H9 (cell line): ENCODE measurements at regions not wholly inside any gene's neighbourhood (a gene's known extent, or its start where the extent isn't known, plus 50 kb on each side); places are given as distances from the start of the nearest gene placed in this dataset.

Experiments
- DNase-seq: peaks from one replicate; pipeline ENCODE4 v3.0.0-alpha.2; 2017
- H2AFZ ChIP-seq: one replicate; pipeline ENCODE4 v1.6.1; 2013; ENCODE audit warnings: mild to moderate bottlenecking, low read length, control low read depth, moderate library complexity
- H2AK5ac ChIP-seq: 2 replicates; pipeline ENCODE4 v1.6.1; 2013; ENCODE audit warnings: low read length, control low read depth, mixed read lengths; ENCODE audit not compliant: insufficient read length
- H2BK120ac ChIP-seq: one replicate; pipeline ENCODE4 v1.6.1; 2013; ENCODE audit warnings: low read depth, mild to moderate bottlenecking, low read length, control low read depth, inconsistent platforms; ENCODE audit not compliant: poor library complexity, severe bottlenecking
- H2BK12ac ChIP-seq: 2 replicates; pipeline ENCODE4 v1.6.1; 2013; ENCODE audit warnings: low read length, control low read depth, mixed read lengths, low read depth; ENCODE audit not compliant: insufficient read length
- H2BK15ac ChIP-seq: 2 replicates; pipeline ENCODE4 v1.6.1; 2013; ENCODE audit warnings: low read depth, low read length, control low read depth
- H2BK20ac ChIP-seq: one replicate; pipeline ENCODE4 v1.6.1; 2013; ENCODE audit warnings: low read depth, mild to moderate bottlenecking, low read length, control low read depth, inconsistent platforms; ENCODE audit not compliant: poor library complexity, severe bottlenecking
- H2BK5ac ChIP-seq: 2 replicates; pipeline ENCODE4 v1.6.1; 2013; ENCODE audit warnings: low read length, control low read depth, mixed read lengths; ENCODE audit not compliant: insufficient read length
- H3K14ac ChIP-seq: 2 replicates; pipeline ENCODE4 v1.6.1; 2013; ENCODE audit warnings: low read length, control low read depth; ENCODE audit not compliant: insufficient read depth
- H3K18ac ChIP-seq: 2 replicates; pipeline ENCODE4 v1.6.1; 2013; ENCODE audit warnings: low read depth, mild to moderate bottlenecking, mixed read lengths, low read length, control low read depth; ENCODE audit not compliant: insufficient read length
- H3K23ac ChIP-seq: 2 replicates; pipeline ENCODE4 v1.6.1; 2013; ENCODE audit warnings: low read length, control low read depth, mixed read lengths, low read depth; ENCODE audit not compliant: insufficient read length
- H3K23me2 ChIP-seq: 2 replicates; pipeline ENCODE4 v1.6.1; 2013; ENCODE audit warnings: low read depth, mild to moderate bottlenecking, mixed read lengths, low read length, control low read depth; ENCODE audit not compliant: insufficient read length, poor library complexity, severe bottlenecking
- H3K27ac ChIP-seq: 2 replicates; pipeline ENCODE4 v1.5.1; 2013; ENCODE audit warnings: low read length, control low read depth, mixed read lengths, low read depth; ENCODE audit not compliant: insufficient read length
- H3K27me3 ChIP-seq: 2 replicates; pipeline ENCODE4 v1.6.1; 2013; ENCODE audit warnings: low read length, control low read depth, inconsistent platforms; ENCODE audit not compliant: insufficient read depth
- H3K4ac ChIP-seq: 2 replicates; pipeline ENCODE4 v1.6.1; 2013; ENCODE audit warnings: low read depth, mild to moderate bottlenecking, control low read depth, inconsistent platforms, low read length, moderate library complexity
- H3K4me1 ChIP-seq: 2 replicates; pipeline ENCODE4 v1.6.1; 2013; ENCODE audit warnings: low read length, control low read depth, inconsistent platforms; ENCODE audit not compliant: insufficient read depth
- H3K4me2 ChIP-seq: 2 replicates; pipeline ENCODE4 v1.6.1; 2013; ENCODE audit warnings: low read length, control low read depth, mixed read lengths; ENCODE audit not compliant: insufficient read length, insufficient read depth
- H3K56ac ChIP-seq: 2 replicates; pipeline ENCODE4 v1.6.1; 2013; ENCODE audit warnings: low read depth, mild to moderate bottlenecking, mixed read lengths, low read length, control low read depth; ENCODE audit not compliant: insufficient read length
- H3K79me1 ChIP-seq: 2 replicates; pipeline ENCODE4 v1.6.1; 2013; ENCODE audit warnings: low read depth, mild to moderate bottlenecking, moderate library complexity, low read length, control low read depth, inconsistent platforms; ENCODE audit not compliant: insufficient read depth, poor library complexity, severe bottlenecking
- H3K79me2 ChIP-seq: 2 replicates; pipeline ENCODE4 v1.6.1; 2013; ENCODE audit warnings: low read length, control low read depth, inconsistent platforms; ENCODE audit not compliant: insufficient read depth
- H3K9ac ChIP-seq: 2 replicates; pipeline ENCODE4 v1.6.1; 2013; ENCODE audit warnings: low read length, control low read depth, mixed read lengths; ENCODE audit not compliant: insufficient read length; ENCODE audit errors: extremely low read depth
- H3K9me3 ChIP-seq: one replicate; pipeline ENCODE4 v1.6.1; 2013; ENCODE audit warnings: low read depth, low read length, inconsistent platforms; ENCODE audit not compliant: control insufficient read depth
- H3T11ph ChIP-seq: one replicate; pipeline ENCODE4 v1.6.1; 2013; ENCODE audit warnings: mild to moderate bottlenecking, low read length, control low read depth, inconsistent platforms
- H4K20me1 ChIP-seq: one replicate; pipeline ENCODE4 v1.6.1; 2013; ENCODE audit not compliant: control insufficient read depth, insufficient read length, insufficient read depth
- H4K5ac ChIP-seq: 2 replicates; pipeline ENCODE4 v1.6.1; 2013; ENCODE audit warnings: low read depth, mild to moderate bottlenecking, mixed read lengths, low read length, control low read depth; ENCODE audit not compliant: insufficient read length
- H4K8ac ChIP-seq: replicated peaks from 2 replicates; pipeline ENCODE4 v1.6.1; 2013; ENCODE audit warnings: low read length, control low read depth, mixed read lengths, low read depth; ENCODE audit not compliant: insufficient read length
- H4K91ac ChIP-seq: 2 replicates; pipeline ENCODE4 v1.6.1; 2013; ENCODE audit warnings: low read depth, mild to moderate bottlenecking, moderate library complexity, mixed read lengths, low read length, control low read depth; ENCODE audit not compliant: insufficient read length
- H3K27ac Mint-ChIP-seq, 3 experiments: 2 replicates in 2 of 3; 3 replicates in 1 of 3; pipeline ENCODE4 v1.8.0; 2020 to 2021; ENCODE audit warnings: mixed read lengths in 3 of 3, mild to moderate bottlenecking in 1 of 3, moderate library complexity in 1 of 3
- H3K27me3 Mint-ChIP-seq: 2 replicates; pipeline ENCODE4 v1.8.0; 2021; ENCODE audit warnings: low read depth, mild to moderate bottlenecking, moderate library complexity, mixed read lengths
- H3K36me3 Mint-ChIP-seq, 3 experiments: 2 replicates in 2 of 3; 3 replicates in 1 of 3; pipeline ENCODE4 v1.8.0; 2020 to 2021; ENCODE audit warnings: low read depth in 3 of 3, mixed read lengths in 3 of 3; ENCODE audit not compliant: insufficient read depth in 1 of 3
- H3K4me1 Mint-ChIP-seq, 2 experiments: 2 replicates each; pipeline ENCODE4 v1.8.0; 2020; ENCODE audit warnings: mixed read lengths in 2 of 2
- H3K4me3 Mint-ChIP-seq, 2 experiments: 2 replicates in 1 of 2; 3 replicates in 1 of 2; pipeline ENCODE4 v1.8.0; 2020 to 2021; ENCODE audit warnings: mild to moderate bottlenecking in 2 of 2, mixed read lengths in 2 of 2, moderate library complexity in 1 of 2
- H3K9me3 Mint-ChIP-seq, 2 experiments: 2 replicates in 1 of 2; 3 replicates in 1 of 2; pipeline ENCODE4 v1.8.0; 2020; ENCODE audit warnings: mild to moderate bottlenecking in 2 of 2, mixed read lengths in 2 of 2, moderate library complexity in 1 of 2
- CTCF ChIP-seq: fragments of 200-600 bp; sonication (generic); conservative IDR thresholded peaks from 3 replicates; pipeline ENCODE4 v1.8.0; 2021; ENCODE audit warnings: antibody characterized with exemption, mild to moderate bottlenecking
- WGBS: extraction: QIAGEN DNeasy Blood & Tissue Kit; methylation state at CpG from one replicate; pipeline ENCODE4 v1.1.7; 2013; ENCODE audit warnings: missing lambda C conversion rate, low lambda C conversion rate, mixed read lengths; ENCODE audit not compliant: insufficient read length; ENCODE audit errors: extremely low coverage; 5-methylcytosine and 5-hydroxymethylcytosine counted together

GRCh38 chr3:184647405-184647936, 64.4 kb downstream of the MAGEF1 start:
- H3K79me1 ChIP-seq, result no peaks in the 10 kb centered on the region
- no peak overlapping the region for H4K5ac ChIP-seq
- no peak overlapping the region for H4K91ac ChIP-seq
- no peak overlapping the region for H3K4ac ChIP-seq
- H3T11ph ChIP-seq, result no peak overlapping the region
- no peaks in the 10 kb centered on the region for H3K27me3 ChIP-seq
- H3K23ac ChIP-seq, result no peak overlapping the region
- WGBS, result no CpG with 5 or more reads among the region's 7 CpGs
- Mint-ChIP-seq H3K4me1 (peaks cover 18 to 33% of the 10 kb centered on the region in 2 experiments), H3K9me3 (no peaks in the 10 kb centered on the region), H3K27me3 (peaks cover 10% of the 10 kb centered on the region), H3K27ac (no peak overlapping the region), H3K4me3 (no peak overlapping the region), H3K36me3 (no peaks in the 10 kb centered on the region)
- H4K20me1 ChIP-seq, result no peaks in the 10 kb centered on the region
- DNase-seq, result no peak
- no peak for TF ChIP-seq CTCF
- no peaks in the 10 kb centered on the region for H3K79me2 ChIP-seq
- no peak overlapping the region for H3K18ac ChIP-seq
- H3K56ac ChIP-seq, result no peak overlapping the region
- H3K9ac ChIP-seq, result no peak overlapping the region
- no peak overlapping the region for H3K4me2 ChIP-seq
- H2BK120ac ChIP-seq, result no peak overlapping the region
- no peak overlapping the region for H3K14ac ChIP-seq
- peaks cover 4% of the 10 kb centered on the region; the same call in 1 of the 2 replicates for H3K4me1 ChIP-seq
- no peak overlapping the region for H2BK12ac ChIP-seq
- H2BK20ac ChIP-seq, result no peak overlapping the region
- H2AK5ac ChIP-seq, result no peak overlapping the region
- no peak overlapping the region for H2BK5ac ChIP-seq
- H2BK15ac ChIP-seq, result no peak overlapping the region
- no peaks in the 10 kb centered on the region for H3K23me2 ChIP-seq
- no peak overlapping the region for H4K8ac ChIP-seq
- no peak overlapping the region for H2AFZ ChIP-seq
- no peaks in the 10 kb centered on the region for H3K9me3 ChIP-seq
- H3K27ac ChIP-seq, result no peak overlapping the region
